ENCODE measurements at regions not wholly inside any gene's neighbourhood (a gene's known extent, or its start where the extent isn't known, plus 50 kb on each side); places are given as distances from the start of the nearest gene placed in this dataset.
"Not testable (repeated sequence)": the region's sequence is repeated elsewhere in the genome, so short reads cannot be mapped to it uniquely, and the experiment has no call there.

DNA sequence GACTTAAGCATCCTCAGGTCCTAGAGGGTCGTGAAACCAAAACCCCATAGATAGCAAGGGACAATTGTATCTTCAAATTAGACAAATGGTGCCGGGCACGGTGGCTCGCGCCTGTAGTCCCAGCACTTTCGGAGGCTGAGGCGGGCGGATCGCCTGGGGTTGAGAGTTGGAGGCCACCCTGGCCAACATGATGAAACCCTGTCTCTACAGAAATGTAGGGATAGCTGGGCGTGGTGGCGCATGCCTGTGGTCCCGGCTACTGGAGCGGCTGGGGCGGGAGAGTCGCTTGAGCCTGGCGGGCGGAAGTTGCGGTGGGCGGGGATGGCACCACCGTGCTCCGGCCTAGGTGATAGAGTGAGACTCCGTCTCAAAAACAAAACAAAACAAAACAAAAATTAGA, 780.6 kb downstream of the BRINP3 start:
- TF ChIP-seq CTCF (IDR thresholded peaks at IDR 0.05; ENCODE audit: low read depth, low read length) = no peak
- no peak for DNase-seq (ENCODE audit: extremely low read depth, low read depth)

DNA sequence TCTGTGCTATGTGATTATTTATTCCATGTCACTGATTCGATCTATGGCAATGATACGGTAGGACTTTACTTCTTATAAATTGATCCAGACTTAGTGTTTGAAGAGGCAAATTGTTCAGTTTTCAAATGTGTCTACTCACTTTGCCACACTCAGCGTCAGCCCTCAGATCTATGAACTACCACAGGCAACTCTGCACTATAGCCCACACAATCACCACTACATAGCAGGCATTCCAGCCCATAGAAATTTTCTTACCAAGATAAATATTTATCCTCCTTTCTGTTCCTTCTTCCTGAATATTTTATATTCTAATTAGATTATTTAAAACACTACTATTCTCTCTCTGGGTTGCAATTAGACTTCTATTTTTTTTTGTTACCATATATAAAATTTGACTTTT, 776.1 kb downstream of the BRINP3 start:
- no peak for DNase-seq (ENCODE audit: extremely low read depth, low read depth)
- TF ChIP-seq CTCF (IDR thresholded peaks at IDR 0.05; ENCODE audit: low read depth, low read length) = no peak

GRCh38 chr1:189706594-189706993, 771.1 kb downstream of the BRINP3 start:
- no peak for TF ChIP-seq CTCF (IDR thresholded peaks at IDR 0.05; ENCODE audit: low read depth, low read length)
- DNase-seq (ENCODE audit: extremely low read depth, low read depth) = no peak

DNA sequence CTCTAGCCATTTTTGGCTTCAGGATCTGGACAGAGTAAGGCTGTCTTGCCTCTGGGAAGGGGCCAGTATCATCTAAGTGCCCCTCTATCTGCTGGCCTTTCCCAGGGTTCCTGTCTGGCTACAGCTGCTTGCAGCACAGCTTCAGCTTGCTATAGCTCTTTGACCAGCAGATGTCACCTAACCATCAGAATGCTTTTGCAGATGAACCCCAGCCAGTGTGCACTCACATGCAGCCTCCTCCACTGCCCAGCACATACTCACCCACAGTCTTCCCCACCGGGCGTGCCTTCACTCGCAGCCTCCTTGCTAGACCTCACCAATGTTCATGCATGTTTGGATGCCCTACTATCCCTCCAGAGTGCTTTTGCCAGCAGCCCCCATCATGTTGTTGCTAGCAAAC, 769.0 kb downstream of the BRINP3 start:
- no peak for TF ChIP-seq CTCF (IDR thresholded peaks at IDR 0.05; ENCODE audit: low read depth, low read length)
- DNase-seq (ENCODE audit: extremely low read depth, low read depth) = no peak

DNA sequence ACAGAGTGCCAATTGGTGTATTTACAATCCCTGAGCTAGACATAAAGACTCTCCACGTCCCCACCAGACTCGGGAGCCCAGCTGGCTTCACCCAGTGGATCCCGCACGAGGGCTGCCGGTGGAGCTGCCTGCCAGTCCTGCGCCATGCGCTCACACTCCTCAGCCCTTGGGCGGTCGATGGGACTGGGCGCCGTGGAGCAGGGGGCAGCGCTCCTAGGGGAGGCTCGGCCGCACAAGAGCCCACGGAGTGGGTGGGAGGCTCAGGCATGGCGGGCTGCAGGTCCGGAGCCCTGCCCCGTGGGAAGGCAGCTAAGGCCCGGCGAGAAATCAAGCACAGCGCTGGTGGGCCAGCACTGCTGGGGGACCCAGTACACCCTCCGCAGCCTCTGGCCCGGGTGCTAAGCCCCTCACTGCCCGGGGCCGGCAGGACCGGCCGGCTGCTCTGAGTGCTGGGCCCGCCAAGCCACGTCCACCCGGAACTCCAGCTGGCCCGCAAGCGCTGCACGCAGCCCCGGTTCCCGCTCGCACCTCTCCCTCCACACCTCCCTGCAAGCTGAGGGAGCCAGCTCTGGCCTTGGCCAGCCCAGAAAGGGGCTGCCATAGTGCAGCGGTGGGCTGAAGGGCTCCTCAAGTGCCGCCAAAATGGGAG, 759.4 kb downstream of the BRINP3 start:
- DNase-seq (ENCODE audit: extremely low read depth, low read depth) = not testable (repeated sequence)

- no peak for TF ChIP-seq CTCF (IDR thresholded peaks at IDR 0.05; ENCODE audit: low read depth, low read length)
- DNase-seq (ENCODE audit: extremely low read depth, low read depth) = no peak
Measured at GRCh38 chr1:189726806-189727205, 750.9 kb downstream of the BRINP3 start.

DNA sequence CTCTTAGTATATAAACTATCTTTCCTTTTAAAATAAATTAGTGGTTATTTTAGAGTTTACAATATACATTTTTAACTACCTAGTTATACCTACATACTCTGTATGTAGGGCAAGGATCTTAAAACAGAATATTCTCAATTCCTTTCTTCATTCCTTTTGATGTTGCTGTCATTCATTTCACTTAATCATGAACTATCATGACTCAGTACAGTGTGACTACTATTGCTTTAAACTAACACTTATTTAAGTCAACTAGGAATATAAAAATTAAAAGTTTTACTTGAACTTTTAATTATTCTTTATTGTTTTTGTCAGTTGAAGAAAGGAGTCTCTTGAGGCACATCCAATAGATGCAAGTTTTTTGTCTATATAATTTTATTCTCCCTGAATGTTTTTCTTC, 726.4 kb downstream of the BRINP3 start:
- no peak for TF ChIP-seq CTCF (IDR thresholded peaks at IDR 0.05; ENCODE audit: low read depth, low read length)
- DNase-seq (ENCODE audit: extremely low read depth, low read depth) = no peak

DNA sequence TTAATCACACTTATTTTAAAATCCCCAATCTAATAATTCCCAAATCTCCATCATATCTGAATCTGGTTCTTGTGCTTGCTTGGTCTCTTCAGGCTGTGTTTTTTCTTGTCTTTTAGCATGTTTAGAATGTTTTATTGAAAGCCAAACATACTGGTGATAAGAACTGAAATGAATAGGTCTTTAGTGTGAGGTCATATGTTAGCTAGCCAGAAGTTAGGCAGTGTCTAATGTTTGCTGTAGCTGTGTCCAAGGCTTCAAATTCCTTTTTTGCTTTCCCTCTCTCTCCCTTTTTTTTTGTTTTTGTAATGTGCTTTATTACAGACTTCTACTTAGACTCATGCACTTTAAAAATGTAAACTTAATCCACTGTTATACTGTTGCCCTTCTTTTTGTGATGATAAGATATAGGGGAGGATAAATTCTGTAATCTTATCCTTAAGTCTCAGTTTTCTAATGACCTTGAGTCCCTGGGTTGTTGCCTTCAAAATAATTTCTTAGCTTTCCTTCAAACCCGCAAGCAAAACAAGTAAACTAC, 725.1 kb downstream of the BRINP3 start:
- TF ChIP-seq CTCF (IDR thresholded peaks at IDR 0.05; ENCODE audit: low read depth, low read length) = no peak

DNA sequence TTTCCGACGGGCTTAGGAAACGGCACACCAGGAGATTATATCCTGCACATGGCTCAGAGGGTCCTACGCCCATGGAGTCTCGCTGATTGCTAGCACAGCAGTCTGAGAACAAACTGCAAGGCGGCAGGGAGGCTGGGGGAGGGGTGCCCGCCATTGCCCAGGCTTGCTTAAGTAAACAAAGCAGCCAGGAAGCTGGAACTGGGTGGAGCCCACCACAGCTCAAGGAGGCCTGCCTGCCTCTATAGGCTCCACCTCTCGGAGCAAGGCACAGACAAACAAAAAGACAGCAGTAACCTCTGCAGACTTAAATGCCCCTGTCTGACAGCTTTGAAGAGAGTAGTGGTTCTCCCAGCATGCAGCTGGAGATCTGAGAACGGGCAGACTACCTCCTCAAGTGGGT, 722.6 kb downstream of the BRINP3 start:
- DNase-seq (ENCODE audit: extremely low read depth, low read depth) = not testable (repeated sequence)

More for the DNA sequence above, 725.1 kb downstream of the BRINP3 start:
- no peak for DNase-seq (ENCODE audit: extremely low read depth, low read depth)
